SU-DHL-6 (cell line): ENCODE measurements at regions not wholly inside any gene's neighbourhood (a gene's known extent, or its start where the extent isn't known, plus 50 kb on each side); places are given as distances from the start of the nearest gene placed in this dataset.

Experiments
- H2AFZ ChIP-seq: fragments of 200-600 bp; sonication (generic); 2 replicates; pipeline ENCODE4 v1.6.1; 2014; ENCODE audit warnings: low read depth, mild to moderate bottlenecking, moderate library complexity, mixed read lengths, antibody characterized with exemption, low read length; ENCODE audit not compliant: severe bottlenecking
- H3F3A ChIP-seq: fragments of 200-600 bp; shearing (Covaris generic); 2 replicates; pipeline ENCODE4 v1.6.0; 2016; ENCODE audit warnings: antibody characterized with exemption, mild to moderate bottlenecking; ENCODE audit not compliant: insufficient read depth
- H3K27ac ChIP-seq: fragments of 200-600 bp; sonication (generic); 2 replicates; pipeline ENCODE4 v1.5.1; 2016; ENCODE audit warnings: low read depth, mild to moderate bottlenecking, low read length, moderate library complexity, mixed read lengths
- H3K27me3 ChIP-seq: fragments of 200-600 bp; sonication (generic), shearing (Covaris generic); 2 replicates; pipeline ENCODE4 v1.6.0; 2014; ENCODE audit warnings: mild to moderate bottlenecking, low read length
- H3K36me3 ChIP-seq: fragments of 200-600 bp; sonication (generic); 2 replicates; pipeline ENCODE4 v1.6.1; 2014; ENCODE audit warnings: mild to moderate bottlenecking, low read length, mixed read lengths
- H3K4me2 ChIP-seq: fragments of 300-600, 200-600 bp; shearing (Covaris generic), sonication (generic); 2 replicates; pipeline ENCODE4 v1.6.0; 2014; ENCODE audit warnings: low read length, low read depth, mild to moderate bottlenecking; ENCODE audit not compliant: poor library complexity, severe bottlenecking
- H3K4me3 ChIP-seq: fragments of 200-600 bp; sonication (generic); 2 replicates; pipeline ENCODE4 v1.5.1; 2014; ENCODE audit warnings: antibody characterized with exemption, low read length, mild to moderate bottlenecking, mixed read lengths; ENCODE audit not compliant: insufficient read depth, poor library complexity, severe bottlenecking
- H3K79me2 ChIP-seq: fragments of 200-600 bp; sonication (generic); 2 replicates; pipeline ENCODE4 v1.6.1; 2014; ENCODE audit warnings: mild to moderate bottlenecking, low read length, moderate library complexity; ENCODE audit not compliant: insufficient read depth
- H3K9ac ChIP-seq: fragments of 200-600 bp; sonication (generic); 2 replicates; pipeline ENCODE4 v1.7.0; 2014; ENCODE audit warnings: mild to moderate bottlenecking, low read length
- H3K9me2 ChIP-seq: fragments of 200-600 bp; sonication (generic); replicated peaks from 2 replicates; pipeline ENCODE4 v1.6.1; 2014; ENCODE audit warnings: low read length; ENCODE audit not compliant: insufficient read depth
- H3K9me3 ChIP-seq: fragments of 200-600 bp; sonication (generic); 2 replicates; pipeline ENCODE4 v1.6.1; 2014; ENCODE audit warnings: low read length, mixed read lengths; ENCODE audit not compliant: insufficient read depth
- H4K20me1 ChIP-seq: fragments of 200-600 bp; sonication (generic); 2 replicates; pipeline ENCODE4 v1.6.1; 2014; ENCODE audit warnings: low read depth, mild to moderate bottlenecking, antibody characterized with exemption, low read length, moderate library complexity, mixed read lengths
- EZH2phosphoT487 ChIP-seq: fragments of 200-600 bp; sonication (generic), shearing (Covaris generic); conservative IDR thresholded peaks from 2 replicates; pipeline ENCODE4 v1.6.1; 2018; ENCODE audit warnings: mild to moderate bottlenecking, antibody characterized with exemption, low read length, moderate library complexity, mixed read lengths
- TF ChIP-seq, protein P1 (sequence below): fragments of 200-600 bp; sonication (generic); IDR thresholded peaks from one replicate; pipeline ENCODE4 v1.5.1; 2017; ENCODE audit warnings: antibody characterized with exemption, mild to moderate bottlenecking, low read length, moderate library complexity; ENCODE audit not compliant: insufficient read depth, poor library complexity, severe bottlenecking

DNA sequence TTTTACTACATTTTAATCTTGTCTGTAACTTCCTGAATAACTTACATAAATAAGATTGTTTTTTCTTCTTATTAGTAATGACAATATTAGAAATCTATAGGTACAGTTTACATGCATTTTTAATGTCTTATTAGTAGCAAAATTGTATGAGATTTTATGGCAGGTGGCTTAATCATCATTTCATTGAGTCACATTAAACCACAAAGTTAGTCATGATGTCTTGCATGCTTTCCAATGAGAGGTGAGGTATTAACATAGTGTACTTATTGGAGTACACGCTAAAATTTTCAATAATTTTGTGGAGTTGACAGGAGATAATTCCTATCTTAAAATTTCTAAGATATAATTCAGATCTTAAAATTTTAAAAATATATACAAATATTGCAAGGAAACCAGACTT lies 989.6 kb upstream of the ARRDC3 start:
- H3K4me2 ChIP-seq = no peak overlapping the region
- H3F3A ChIP-seq = no peaks in the 10 kb centered on the region

DNA sequence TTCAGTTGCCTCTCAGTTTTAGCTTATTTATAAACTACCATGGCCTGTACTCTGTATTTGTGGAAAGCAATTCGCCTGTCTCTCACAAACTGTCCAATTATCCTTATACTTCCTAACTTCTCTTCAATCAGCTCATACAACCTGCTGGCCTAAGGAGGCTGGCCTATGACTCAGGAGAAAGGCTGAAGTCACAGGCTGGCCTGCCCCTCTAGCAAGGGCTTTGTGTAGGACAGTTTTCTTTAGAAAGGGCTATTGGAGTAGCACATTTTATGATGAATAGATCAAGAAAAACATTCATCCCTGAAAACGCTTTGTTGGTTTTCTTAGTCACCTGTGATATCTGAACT lies 988.7 kb upstream of the ARRDC3 start:
- no peak overlapping the region for H2AFZ ChIP-seq

More for the DNA sequence above, 989.6 kb upstream of the ARRDC3 start:
- peaks cover 5% of the 10 kb centered on the region; the same call in 1 of the 2 replicates for H3K9me3 ChIP-seq
- H3K4me3 ChIP-seq = no peak overlapping the region
- no peaks in the 10 kb centered on the region for H3K27me3 ChIP-seq
- H4K20me1 ChIP-seq = no peaks in the 10 kb centered on the region
- H3K9ac ChIP-seq = no peak overlapping the region
- TF ChIP-seq EZH2phosphoT487 = no peak
- TF ChIP-seq, protein P1, sequence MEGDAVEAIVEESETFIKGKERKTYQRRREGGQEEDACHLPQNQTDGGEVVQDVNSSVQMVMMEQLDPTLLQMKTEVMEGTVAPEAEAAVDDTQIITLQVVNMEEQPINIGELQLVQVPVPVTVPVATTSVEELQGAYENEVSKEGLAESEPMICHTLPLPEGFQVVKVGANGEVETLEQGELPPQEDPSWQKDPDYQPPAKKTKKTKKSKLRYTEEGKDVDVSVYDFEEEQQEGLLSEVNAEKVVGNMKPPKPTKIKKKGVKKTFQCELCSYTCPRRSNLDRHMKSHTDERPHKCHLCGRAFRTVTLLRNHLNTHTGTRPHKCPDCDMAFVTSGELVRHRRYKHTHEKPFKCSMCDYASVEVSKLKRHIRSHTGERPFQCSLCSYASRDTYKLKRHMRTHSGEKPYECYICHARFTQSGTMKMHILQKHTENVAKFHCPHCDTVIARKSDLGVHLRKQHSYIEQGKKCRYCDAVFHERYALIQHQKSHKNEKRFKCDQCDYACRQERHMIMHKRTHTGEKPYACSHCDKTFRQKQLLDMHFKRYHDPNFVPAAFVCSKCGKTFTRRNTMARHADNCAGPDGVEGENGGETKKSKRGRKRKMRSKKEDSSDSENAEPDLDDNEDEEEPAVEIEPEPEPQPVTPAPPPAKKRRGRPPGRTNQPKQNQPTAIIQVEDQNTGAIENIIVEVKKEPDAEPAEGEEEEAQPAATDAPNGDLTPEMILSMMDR = no peak
- no peak overlapping the region for H2AFZ ChIP-seq
- no peaks in the 10 kb centered on the region for H3K36me3 ChIP-seq
- no peaks in the 10 kb centered on the region for H3K9me2 ChIP-seq
- no peak overlapping the region for H3K27ac ChIP-seq
- no peaks in the 10 kb centered on the region for H3K79me2 ChIP-seq

GRCh38 chr5:92371171-92371888 lies 988.2 kb upstream of the ARRDC3 start:
- no peaks in the 10 kb centered on the region for H4K20me1 ChIP-seq
- H3F3A ChIP-seq = no peaks in the 10 kb centered on the region
- no peak overlapping the region for H3K4me3 ChIP-seq
- H3K79me2 ChIP-seq = no peaks in the 10 kb centered on the region
- H3K4me2 ChIP-seq = no peak overlapping the region
- H3K9ac ChIP-seq = no peak overlapping the region
- no peak overlapping the region for H2AFZ ChIP-seq
- H3K27me3 ChIP-seq = no peaks in the 10 kb centered on the region
- no peaks in the 10 kb centered on the region for H3K9me2 ChIP-seq
- no peak overlapping the region for H3K27ac ChIP-seq
- no peaks in the 10 kb centered on the region for H3K36me3 ChIP-seq
- peaks cover 5% of the 10 kb centered on the region; the same call in 1 of the 2 replicates for H3K9me3 ChIP-seq
- TF ChIP-seq, protein P1 = no peak
- TF ChIP-seq EZH2phosphoT487 = no peak

More for the DNA sequence above, 988.7 kb upstream of the ARRDC3 start:
- TF ChIP-seq EZH2phosphoT487 = no peak
- TF ChIP-seq, protein P1 = no peak
- H3K9me2 ChIP-seq = no peaks in the 10 kb centered on the region
- no peaks in the 10 kb centered on the region for H3K79me2 ChIP-seq
- H3K36me3 ChIP-seq = no peaks in the 10 kb centered on the region
- H3K9ac ChIP-seq = no peak overlapping the region
- H4K20me1 ChIP-seq = no peaks in the 10 kb centered on the region
- H3K27ac ChIP-seq = no peak overlapping the region
- H3K27me3 ChIP-seq = no peaks in the 10 kb centered on the region
- H3K4me2 ChIP-seq = no peak overlapping the region
- H3K9me3 ChIP-seq = peaks cover 5% of the 10 kb centered on the region; the same call in 1 of the 2 replicates
- H3K4me3 ChIP-seq = no peak overlapping the region
- H3F3A ChIP-seq = no peaks in the 10 kb centered on the region
